HUES64 (cell line): ENCODE measurements at regions not wholly inside any gene's neighbourhood (a gene's known extent, or its start where the extent isn't known, plus 50 kb on each side); places are given as distances from the start of the nearest gene placed in this dataset.
"Not testable (repeated sequence)": the region's sequence is repeated elsewhere in the genome, so short reads cannot be mapped to it uniquely, and the experiment has no call there.

Source experiments
- H3K27ac ChIP-seq: 2 replicates; pipeline ENCODE4 v1.7.0; 2013; ENCODE audit warnings: low read depth, low read length, inconsistent platforms
- H3K27me3 ChIP-seq: 2 replicates; pipeline ENCODE4 v1.6.1; 2013; ENCODE audit warnings: mild to moderate bottlenecking, low read length; ENCODE audit not compliant: insufficient read depth
- H3K36me3 ChIP-seq: 2 replicates; pipeline ENCODE4 v1.6.1; 2013; ENCODE audit warnings: mild to moderate bottlenecking, low read length; ENCODE audit not compliant: insufficient read depth
- H3K4me1 ChIP-seq: 2 replicates; pipeline ENCODE4 v1.6.1; 2013; ENCODE audit warnings: mild to moderate bottlenecking, low read length, moderate library complexity; ENCODE audit not compliant: insufficient read depth
- H3K4me3 ChIP-seq: 2 replicates; pipeline ENCODE4 v1.5.1; 2013; ENCODE audit warnings: mild to moderate bottlenecking, low read length, moderate library complexity
- H3K9ac ChIP-seq: 2 replicates; pipeline ENCODE4 v1.6.1; 2013; ENCODE audit warnings: mild to moderate bottlenecking, low read depth, low read length
- H3K9me3 ChIP-seq: 2 replicates; pipeline ENCODE4 v1.6.1; 2013; ENCODE audit warnings: low read depth, low read length; ENCODE audit not compliant: insufficient read depth
- WGBS: fragments of 150-250, 120-280 bp; methylation state at CpG from one replicate; pipeline ENCODE4 v1.1.7; 2013; ENCODE audit warnings: missing lambda C conversion rate; 5-methylcytosine and 5-hydroxymethylcytosine counted together

GRCh38 chr5:9737265-9737664 lies 107.1 kb upstream of the TAS2R1 start:
- Histone ChIP-seq H3K36me3 (no peaks in the 10 kb centered on the region), H3K4me1 (no peaks in the 10 kb centered on the region), H3K9ac (no peak overlapping the region), H3K4me3 (no peak overlapping the region), H3K27ac (no peak overlapping the region), H3K27me3 (no peaks in the 10 kb centered on the region), H3K9me3 (no peaks in the 10 kb centered on the region)
- WGBS, result 84% methylated on average over 4 of the region's 4 CpGs

GRCh38 chr5:9733486-9733885 lies 103.3 kb upstream of the TAS2R1 start:
- no peaks in the 10 kb centered on the region for H3K27me3 ChIP-seq
- H3K9ac ChIP-seq, result no peak overlapping the region
- WGBS, result 98% methylated on average over 4 of the region's 4 CpGs
- no peak overlapping the region for H3K4me3 ChIP-seq
- no peaks in the 10 kb centered on the region for H3K36me3 ChIP-seq
- no peaks in the 10 kb centered on the region for H3K9me3 ChIP-seq
- H3K27ac ChIP-seq, result no peak overlapping the region
- H3K4me1 ChIP-seq, result no peaks in the 10 kb centered on the region

GRCh38 chr5:9731159-9731558 lies 101.0 kb upstream of the TAS2R1 start:
- Histone ChIP-seq H3K9me3 (no peaks in the 10 kb centered on the region), H3K27me3 (no peaks in the 10 kb centered on the region), H3K4me3 (no peak overlapping the region), H3K9ac (no peak overlapping the region), H3K4me1 (no peaks in the 10 kb centered on the region), H3K27ac (no peak overlapping the region), H3K36me3 (no peaks in the 10 kb centered on the region)
- 91% methylated on average over 11 of the region's 11 CpGs for WGBS

- no peaks in the 10 kb centered on the region for H3K4me1 ChIP-seq
- H3K36me3 ChIP-seq, result no peaks in the 10 kb centered on the region
- no peak overlapping the region for H3K27ac ChIP-seq
- 96% methylated on average over 2 of the region's 2 CpGs for WGBS
- no peak overlapping the region for H3K9ac ChIP-seq
- H3K27me3 ChIP-seq, result no peaks in the 10 kb centered on the region
- H3K9me3 ChIP-seq, result no peaks in the 10 kb centered on the region
- no peak overlapping the region for H3K4me3 ChIP-seq
Measured at GRCh38 chr5:9728261-9728660, 98.1 kb upstream of the TAS2R1 start.

GRCh38 chr5:9726931-9727330 lies 96.8 kb upstream of the TAS2R1 start:
- Histone ChIP-seq H3K36me3 (no peaks in the 10 kb centered on the region), H3K27ac (no peak overlapping the region), H3K9me3 (no peaks in the 10 kb centered on the region), H3K9ac (no peak overlapping the region), H3K27me3 (no peaks in the 10 kb centered on the region), H3K4me3 (no peak overlapping the region), H3K4me1 (no peaks in the 10 kb centered on the region)
- WGBS, result 97% methylated on average over 2 of the region's 2 CpGs

GRCh38 chr5:9725265-9725664 lies 95.1 kb upstream of the TAS2R1 start:
- not testable (repeated sequence) for H3K27ac ChIP-seq, H3K27me3 ChIP-seq, H3K36me3 ChIP-seq, H3K4me1 ChIP-seq, H3K4me3 ChIP-seq, H3K9me3 ChIP-seq, H3K9ac ChIP-seq
- 96% methylated on average over 28 of the region's 28 CpGs for WGBS

GRCh38 chr5:9724707-9725106 lies 94.6 kb upstream of the TAS2R1 start:
- Histone ChIP-seq H3K9me3 (no peaks in the 10 kb centered on the region), H3K27me3 (no peaks in the 10 kb centered on the region), H3K4me3 (no peak overlapping the region), H3K27ac (no peak overlapping the region), H3K36me3 (no peaks in the 10 kb centered on the region), H3K4me1 (no peaks in the 10 kb centered on the region), H3K9ac (no peak overlapping the region)
- WGBS, result 92% methylated on average over 2 of the region's 2 CpGs

GRCh38 chr5:9722601-9723180 lies 92.5 kb upstream of the TAS2R1 start:
- no peak overlapping the region for H3K9ac ChIP-seq
- H3K27ac ChIP-seq, result no peak overlapping the region
- H3K27me3 ChIP-seq, result no peaks in the 10 kb centered on the region
- H3K36me3 ChIP-seq, result no peaks in the 10 kb centered on the region
- no peaks in the 10 kb centered on the region for H3K9me3 ChIP-seq
- WGBS, result 95% methylated on average over 4 of the region's 4 CpGs
- no peaks in the 10 kb centered on the region for H3K4me1 ChIP-seq
- no peak overlapping the region for H3K4me3 ChIP-seq

- H3K4me3 ChIP-seq, result no peak overlapping the region
- no peaks in the 10 kb centered on the region for H3K27me3 ChIP-seq
- H3K27ac ChIP-seq, result no peak overlapping the region
- WGBS, result 90% methylated on average over 2 of the region's 2 CpGs
- no peaks in the 10 kb centered on the region for H3K36me3 ChIP-seq
- H3K9me3 ChIP-seq, result no peaks in the 10 kb centered on the region
- H3K9ac ChIP-seq, result no peak overlapping the region
- no peaks in the 10 kb centered on the region for H3K4me1 ChIP-seq
Measured at GRCh38 chr5:9721161-9721560, 91.0 kb upstream of the TAS2R1 start.

- Histone ChIP-seq H3K27ac (no peak overlapping the region), H3K4me3 (no peak overlapping the region), H3K36me3 (no peaks in the 10 kb centered on the region), H3K27me3 (no peaks in the 10 kb centered on the region), H3K4me1 (no peaks in the 10 kb centered on the region), H3K9me3 (no peaks in the 10 kb centered on the region), H3K9ac (no peak overlapping the region)
- 90% methylated on average over 5 of the region's 5 CpGs for WGBS
Measured at GRCh38 chr5:9720361-9720760, 90.2 kb upstream of the TAS2R1 start.

GRCh38 chr5:9716838-9717281 lies 86.7 kb upstream of the TAS2R1 start:
- 86% methylated on average over 4 of the region's 5 CpGs for WGBS
- Histone ChIP-seq H3K4me1 (no peaks in the 10 kb centered on the region), H3K9ac (no peak overlapping the region), H3K36me3 (no peaks in the 10 kb centered on the region), H3K27ac (no peak overlapping the region), H3K4me3 (no peak overlapping the region), H3K9me3 (no peaks in the 10 kb centered on the region), H3K27me3 (no peaks in the 10 kb centered on the region)

- no peaks in the 10 kb centered on the region for H3K27me3 ChIP-seq
- no peak overlapping the region for H3K9ac ChIP-seq
- no peaks in the 10 kb centered on the region for H3K4me1 ChIP-seq
- no peaks in the 10 kb centered on the region for H3K9me3 ChIP-seq
- no peaks in the 10 kb centered on the region for H3K36me3 ChIP-seq
- 90% methylated on average over 5 of the region's 5 CpGs for WGBS
- no peak overlapping the region for H3K4me3 ChIP-seq
- no peak overlapping the region for H3K27ac ChIP-seq
Measured at GRCh38 chr5:9715891-9716335, 85.8 kb upstream of the TAS2R1 start.
